ENCODE measurements at regions not wholly inside any gene's neighbourhood (a gene's known extent, or its start where the extent isn't known, plus 50 kb on each side); places are given as distances from the start of the nearest gene placed in this dataset.
A peak's percentile ranks its signal among the peaks of the same experiment; 100 is the strongest.
"Not testable (repeated sequence)": the region's sequence is repeated elsewhere in the genome, so short reads cannot be mapped to it uniquely, and the experiment has no call there.

DNA sequence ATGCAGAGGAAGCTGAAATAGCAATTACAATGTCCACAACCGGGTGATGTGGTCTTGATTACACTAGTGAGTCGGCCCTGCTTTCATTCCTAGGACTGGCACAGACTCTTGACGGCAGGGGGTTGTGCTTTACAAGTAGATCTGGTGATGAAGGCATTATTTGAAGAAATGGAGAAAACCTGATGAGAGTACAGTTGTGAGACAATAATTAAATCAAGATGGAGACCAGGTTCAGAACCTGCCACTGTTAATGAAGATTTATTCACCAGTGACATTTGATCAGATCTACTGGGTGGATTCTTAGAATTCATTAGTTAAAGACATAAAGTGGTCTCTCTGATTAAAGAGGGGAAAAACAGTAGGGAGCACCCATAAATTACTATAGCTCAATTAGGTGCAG is 747.2 kb downstream of the STPG2 start:
- DNase-seq (ENCODE audit: low read depth) = no peak
- no peak for TF ChIP-seq CTCF (IDR thresholded peaks at IDR 0.05; ENCODE audit: control insufficient read depth, extremely low read depth, insufficient read depth)
- H3K4me3 ChIP-seq (ENCODE audit: low read depth, low read length) = no peak overlapping the region

DNA sequence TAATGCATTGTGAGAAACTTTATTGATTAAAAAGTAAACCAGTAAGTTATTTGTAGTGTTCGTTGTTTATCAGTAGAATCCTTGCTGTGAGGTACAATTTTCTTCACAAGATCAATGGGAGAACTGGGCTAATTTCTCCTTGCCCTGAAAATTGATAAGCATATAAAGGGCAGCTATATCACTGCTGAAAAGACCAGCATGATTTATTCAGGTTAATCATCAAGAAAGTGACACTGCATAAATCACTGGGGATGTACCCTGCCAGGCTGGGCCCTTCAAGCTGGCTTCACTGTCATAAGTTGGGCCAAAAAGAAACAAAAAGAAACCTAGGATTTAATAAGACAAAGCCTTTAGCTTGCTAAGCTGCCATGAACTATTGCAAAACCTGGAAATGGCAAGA is 746.7 kb downstream of the STPG2 start:
- H3K4me3 ChIP-seq (ENCODE audit: low read depth, low read length) = no peak overlapping the region
- DNase-seq (ENCODE audit: low read depth) = no peak
- no peak for TF ChIP-seq CTCF (IDR thresholded peaks at IDR 0.05; ENCODE audit: control insufficient read depth, extremely low read depth, insufficient read depth)

DNA sequence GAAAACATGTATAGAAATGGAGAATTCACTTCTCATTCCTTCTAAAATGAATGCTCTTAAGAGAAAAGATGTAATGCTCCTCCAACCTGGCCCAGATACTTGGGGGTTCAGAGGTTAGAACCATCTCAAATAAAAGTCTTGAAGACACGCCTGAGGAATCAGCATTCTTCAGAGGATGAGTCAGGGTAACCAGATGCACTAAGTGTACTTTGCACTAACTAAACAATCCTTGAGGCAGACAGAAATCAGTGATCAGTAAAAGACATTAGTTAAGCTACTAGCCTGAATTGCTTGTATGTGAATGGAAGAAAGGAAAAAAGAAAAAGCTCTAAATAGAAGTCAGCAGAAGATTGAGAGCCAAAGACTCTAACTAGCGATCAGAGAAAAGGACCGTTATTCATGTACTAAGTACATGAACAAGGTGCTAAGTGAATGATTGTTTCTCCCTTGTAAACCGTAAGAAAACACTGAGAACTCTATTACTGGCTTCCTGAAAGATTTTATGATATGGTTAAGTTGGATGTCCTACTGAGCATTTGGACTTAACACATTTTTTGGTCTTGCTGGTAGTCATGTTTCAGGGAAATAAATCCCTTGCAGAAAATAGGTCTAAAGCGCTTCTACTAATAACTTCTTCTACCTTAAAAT is 738.3 kb downstream of the STPG2 start:
- TF ChIP-seq CTCF (IDR thresholded peaks at IDR 0.05; ENCODE audit: control insufficient read depth, extremely low read depth, insufficient read depth) = no peak
- no peak overlapping the region for H3K4me3 ChIP-seq (ENCODE audit: low read depth, low read length)
- peak; percentile 1 for DNase-seq (ENCODE audit: low read depth)

DNA sequence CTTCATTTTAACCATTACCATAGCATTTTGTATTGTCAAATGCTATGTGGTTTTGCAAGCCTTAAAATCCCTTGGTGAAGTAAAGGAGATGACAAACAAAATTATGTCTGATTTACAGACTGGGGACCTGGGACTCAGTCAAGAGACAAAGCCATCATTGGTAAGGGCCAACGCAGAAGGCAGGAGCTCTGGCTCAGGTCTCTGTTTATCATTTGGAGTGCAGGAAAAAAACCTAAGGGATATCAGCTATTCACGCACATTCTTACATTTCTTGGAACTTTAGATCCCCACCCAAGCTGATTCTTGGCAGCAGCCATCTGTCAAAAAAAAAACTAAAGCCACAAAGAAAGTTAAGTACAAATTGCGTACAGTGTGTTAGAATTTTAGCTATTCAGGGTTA is 731.9 kb downstream of the STPG2 start:
- H3K4me3 ChIP-seq (ENCODE audit: low read depth, low read length) = no peak overlapping the region
- no peak for TF ChIP-seq CTCF (IDR thresholded peaks at IDR 0.05; ENCODE audit: control insufficient read depth, extremely low read depth, insufficient read depth)
- no peak for DNase-seq (ENCODE audit: low read depth)

GRCh38 chr4:97412331-97412730 is 730.9 kb downstream of the STPG2 start:
- TF ChIP-seq CTCF (IDR thresholded peaks at IDR 0.05; ENCODE audit: control insufficient read depth, extremely low read depth, insufficient read depth) = no peak
- no peak overlapping the region for H3K4me3 ChIP-seq (ENCODE audit: low read depth, low read length)
- DNase-seq (ENCODE audit: low read depth) = no peak

GRCh38 chr4:97414161-97414560 is 729.1 kb downstream of the STPG2 start:
- TF ChIP-seq CTCF (IDR thresholded peaks at IDR 0.05; ENCODE audit: control insufficient read depth, extremely low read depth, insufficient read depth) = no peak
- no peak overlapping the region for H3K4me3 ChIP-seq (ENCODE audit: low read depth, low read length)
- no peak for DNase-seq (ENCODE audit: low read depth)

DNA sequence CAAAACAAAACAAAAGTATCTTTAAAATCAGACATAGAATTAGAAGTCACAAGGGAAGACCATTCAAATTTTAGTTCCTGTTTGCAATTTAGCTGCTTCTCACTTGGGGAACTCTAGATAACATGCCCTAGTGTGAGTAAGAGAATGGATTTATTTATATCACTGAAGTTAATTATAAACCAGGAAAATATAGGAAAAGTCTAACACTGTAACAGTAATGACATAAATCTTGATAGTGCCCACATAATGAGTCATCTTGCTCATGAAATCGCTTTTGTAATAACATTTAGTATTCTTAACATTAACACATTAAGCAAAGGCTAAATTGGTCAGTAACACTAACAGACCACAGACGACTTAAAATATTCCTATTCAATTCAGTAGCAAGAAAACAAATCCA is 710.7 kb downstream of the STPG2 start:
- no peak for TF ChIP-seq CTCF (IDR thresholded peaks at IDR 0.05; ENCODE audit: control insufficient read depth, extremely low read depth, insufficient read depth)
- no peak for DNase-seq (ENCODE audit: low read depth)
- no peak overlapping the region for H3K4me3 ChIP-seq (ENCODE audit: low read depth, low read length)

DNA sequence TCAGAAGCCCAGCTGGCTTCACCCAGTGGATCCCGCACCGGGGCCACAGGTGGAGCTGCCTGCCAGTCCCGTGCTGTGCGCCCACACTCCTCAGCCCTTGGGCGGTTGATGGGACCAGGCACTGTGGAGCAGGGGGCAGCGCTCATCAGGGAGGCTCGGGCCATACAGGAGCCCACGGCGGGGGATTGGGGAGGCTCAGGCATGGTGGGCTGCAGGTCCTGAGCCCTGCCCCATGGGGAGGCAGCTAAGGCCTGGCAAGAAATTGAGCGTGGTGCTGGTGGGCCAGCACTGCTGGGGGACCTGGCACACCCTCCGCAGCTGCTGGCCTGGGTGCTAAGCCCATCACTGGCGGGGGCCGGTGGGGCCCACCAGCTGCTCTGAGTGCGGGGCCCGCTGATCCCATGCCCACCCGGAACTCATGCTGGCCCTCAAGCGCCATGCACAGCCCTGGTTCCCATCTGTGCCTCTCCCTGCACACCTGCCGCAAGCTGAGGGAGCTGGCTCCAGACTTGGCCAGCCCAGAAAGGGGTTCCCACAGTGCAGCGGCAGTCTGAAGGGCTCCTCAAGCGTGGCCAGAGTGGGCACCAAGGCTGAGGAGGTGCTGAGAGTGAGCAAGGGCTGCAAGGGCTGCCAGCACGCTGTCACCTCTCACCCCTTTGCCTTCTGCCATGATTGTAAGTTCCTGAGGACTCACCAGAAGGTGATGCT is 705.1 kb downstream of the STPG2 start:
- not testable (repeated sequence) for DNase-seq (ENCODE audit: low read depth); H3K4me3 ChIP-seq (ENCODE audit: low read depth, low read length)

Measured in LNCaP clone FGC (cell line).